ENCODE measurements at regions not wholly inside any gene's neighbourhood (a gene's known extent, or its start where the extent isn't known, plus 50 kb on each side); places are given as distances from the start of the nearest gene placed in this dataset.

DNA sequence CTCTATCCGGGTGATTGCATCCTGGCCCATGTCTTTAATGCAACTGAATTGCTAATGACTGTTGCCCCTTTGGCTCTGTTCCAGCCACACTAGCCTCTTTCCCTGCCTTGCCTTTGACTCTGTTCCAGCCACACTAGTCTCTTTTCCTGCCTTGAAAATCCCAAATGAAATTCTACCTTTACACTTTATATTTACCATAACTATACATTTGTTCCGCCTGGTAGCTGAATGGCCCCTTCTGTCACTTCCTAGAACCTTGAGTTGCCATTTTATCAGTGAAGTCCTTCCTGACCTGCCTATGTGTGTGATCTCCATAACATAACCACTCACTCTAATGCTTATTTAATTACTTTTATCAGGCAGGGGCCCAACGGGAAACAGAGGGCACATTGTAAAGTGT is 1120.4 kb upstream of the WWC1 start:
- TF ChIP-seq, protein P1, sequence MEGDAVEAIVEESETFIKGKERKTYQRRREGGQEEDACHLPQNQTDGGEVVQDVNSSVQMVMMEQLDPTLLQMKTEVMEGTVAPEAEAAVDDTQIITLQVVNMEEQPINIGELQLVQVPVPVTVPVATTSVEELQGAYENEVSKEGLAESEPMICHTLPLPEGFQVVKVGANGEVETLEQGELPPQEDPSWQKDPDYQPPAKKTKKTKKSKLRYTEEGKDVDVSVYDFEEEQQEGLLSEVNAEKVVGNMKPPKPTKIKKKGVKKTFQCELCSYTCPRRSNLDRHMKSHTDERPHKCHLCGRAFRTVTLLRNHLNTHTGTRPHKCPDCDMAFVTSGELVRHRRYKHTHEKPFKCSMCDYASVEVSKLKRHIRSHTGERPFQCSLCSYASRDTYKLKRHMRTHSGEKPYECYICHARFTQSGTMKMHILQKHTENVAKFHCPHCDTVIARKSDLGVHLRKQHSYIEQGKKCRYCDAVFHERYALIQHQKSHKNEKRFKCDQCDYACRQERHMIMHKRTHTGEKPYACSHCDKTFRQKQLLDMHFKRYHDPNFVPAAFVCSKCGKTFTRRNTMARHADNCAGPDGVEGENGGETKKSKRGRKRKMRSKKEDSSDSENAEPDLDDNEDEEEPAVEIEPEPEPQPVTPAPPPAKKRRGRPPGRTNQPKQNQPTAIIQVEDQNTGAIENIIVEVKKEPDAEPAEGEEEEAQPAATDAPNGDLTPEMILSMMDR (IDR thresholded peaks at IDR 0.05; ENCODE audit: borderline replicate concordance, insufficient read depth, low read depth, low read length), result no peak
- H3K4me3 ChIP-seq (ENCODE audit: low read depth, low read length), result no peak overlapping the region

DNA sequence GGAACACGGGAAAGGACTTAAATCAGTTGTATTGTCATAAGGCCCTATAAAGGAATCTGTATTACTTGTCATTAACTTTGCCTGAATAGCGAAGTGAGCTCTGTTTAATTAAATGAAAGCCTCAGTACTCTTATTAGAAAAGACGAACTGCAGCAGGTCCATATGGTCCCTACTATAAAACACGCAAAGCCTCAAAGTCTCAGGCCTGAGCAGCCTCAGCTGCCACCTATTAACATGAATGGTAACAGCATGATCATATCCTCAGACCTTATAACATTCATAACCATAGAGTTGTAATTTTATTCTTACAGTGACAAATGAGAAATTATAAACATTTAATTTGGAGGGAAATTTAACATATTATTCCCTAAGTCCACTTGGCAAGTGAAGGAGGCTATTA is 1113.7 kb upstream of the WWC1 start:
- H3K4me3 ChIP-seq (ENCODE audit: low read depth, low read length), result no peak overlapping the region
- TF ChIP-seq, protein P1 (IDR thresholded peaks at IDR 0.05; ENCODE audit: borderline replicate concordance, insufficient read depth, low read depth, low read length), result no peak

DNA sequence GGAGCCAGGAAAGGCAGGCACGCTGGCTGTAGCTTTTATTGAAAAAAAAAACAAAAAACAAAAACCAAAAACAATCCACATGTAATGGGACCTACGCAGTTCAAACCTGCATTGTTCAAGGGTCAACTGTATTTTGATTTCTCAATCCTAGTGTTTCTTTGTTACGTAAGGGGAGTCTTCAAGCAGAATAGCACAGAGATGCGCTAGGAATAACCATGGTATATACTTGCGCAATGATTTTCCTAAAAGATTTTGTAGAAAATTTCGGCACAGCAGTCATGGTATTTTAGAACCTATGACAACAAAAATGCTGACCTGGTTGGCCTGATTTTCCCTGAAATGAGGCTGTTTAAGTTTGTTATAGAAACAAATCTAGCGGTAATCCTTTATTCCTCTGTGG is 1110.5 kb upstream of the WWC1 start:
- TF ChIP-seq, protein P1 (IDR thresholded peaks at IDR 0.05; ENCODE audit: borderline replicate concordance, insufficient read depth, low read depth, low read length), result no peak
- no peak overlapping the region for H3K4me3 ChIP-seq (ENCODE audit: low read depth, low read length)

DNA sequence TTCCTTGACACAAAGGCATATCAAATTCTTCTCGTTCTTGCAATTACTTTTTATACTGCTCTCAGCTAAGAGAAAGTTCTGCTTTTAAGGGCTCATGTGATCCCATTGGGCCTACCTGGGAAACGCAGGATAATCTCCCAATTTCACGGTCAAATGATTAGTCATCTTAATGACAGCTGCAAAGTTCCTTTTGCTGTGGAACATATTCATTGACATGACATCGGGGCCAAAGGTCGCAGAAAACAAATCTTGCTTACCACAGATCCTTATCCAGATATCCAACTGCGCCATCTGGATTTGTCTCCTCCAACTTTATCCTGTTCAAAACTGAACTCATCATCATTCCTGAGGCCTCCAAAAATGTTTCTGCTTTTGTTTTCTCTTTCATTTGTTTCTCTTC is 1085.6 kb upstream of the WWC1 start:
- H3K4me3 ChIP-seq (ENCODE audit: low read depth, low read length), result no peak overlapping the region
- TF ChIP-seq, protein P1 (IDR thresholded peaks at IDR 0.05; ENCODE audit: borderline replicate concordance, insufficient read depth, low read depth, low read length), result no peak

DNA sequence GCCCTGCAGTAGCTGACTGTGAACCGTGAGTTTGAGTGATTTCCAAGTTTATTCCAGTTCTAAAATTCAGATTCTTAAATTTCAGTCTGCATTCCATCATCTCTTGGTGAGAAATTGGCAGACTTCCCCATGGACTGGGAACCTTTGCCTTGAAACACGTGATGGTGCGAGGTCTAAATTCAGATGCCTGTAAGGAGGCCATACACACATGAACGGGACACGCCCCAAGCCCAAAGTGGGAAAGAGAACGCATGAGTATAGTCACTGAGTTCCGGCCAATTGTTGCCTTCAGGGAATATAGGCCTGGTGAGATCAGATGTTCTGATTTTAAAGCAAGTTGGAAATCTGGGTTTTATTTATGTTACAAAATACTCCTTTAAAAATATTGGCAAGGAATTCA is 1084.4 kb upstream of the WWC1 start:
- TF ChIP-seq, protein P1 (IDR thresholded peaks at IDR 0.05; ENCODE audit: borderline replicate concordance, insufficient read depth, low read depth, low read length), result no peak
- H3K4me3 ChIP-seq (ENCODE audit: low read depth, low read length), result no peak overlapping the region

DNA sequence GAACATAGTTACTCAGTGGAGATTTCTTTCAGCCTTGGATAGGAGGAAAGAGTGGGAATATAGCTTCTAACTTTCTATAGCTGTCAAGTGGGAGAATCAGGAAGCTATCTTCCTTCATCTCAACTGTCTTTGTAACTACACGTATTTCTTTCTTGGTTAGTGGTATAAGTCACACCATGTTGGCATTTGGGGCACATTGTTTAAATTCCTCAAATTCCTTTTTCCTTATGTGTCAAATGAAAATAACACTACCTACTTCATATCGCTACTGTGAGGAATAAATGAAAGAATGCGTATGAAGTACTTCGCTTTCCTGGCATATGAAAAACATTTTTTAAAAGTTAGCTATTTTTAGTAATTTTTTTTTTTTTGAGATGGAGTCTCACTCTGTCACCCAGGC is 1082.5 kb upstream of the WWC1 start:
- no peak overlapping the region for H3K4me3 ChIP-seq (ENCODE audit: low read depth, low read length)
- TF ChIP-seq, protein P1 (IDR thresholded peaks at IDR 0.05; ENCODE audit: borderline replicate concordance, insufficient read depth, low read depth, low read length), result no peak

DNA sequence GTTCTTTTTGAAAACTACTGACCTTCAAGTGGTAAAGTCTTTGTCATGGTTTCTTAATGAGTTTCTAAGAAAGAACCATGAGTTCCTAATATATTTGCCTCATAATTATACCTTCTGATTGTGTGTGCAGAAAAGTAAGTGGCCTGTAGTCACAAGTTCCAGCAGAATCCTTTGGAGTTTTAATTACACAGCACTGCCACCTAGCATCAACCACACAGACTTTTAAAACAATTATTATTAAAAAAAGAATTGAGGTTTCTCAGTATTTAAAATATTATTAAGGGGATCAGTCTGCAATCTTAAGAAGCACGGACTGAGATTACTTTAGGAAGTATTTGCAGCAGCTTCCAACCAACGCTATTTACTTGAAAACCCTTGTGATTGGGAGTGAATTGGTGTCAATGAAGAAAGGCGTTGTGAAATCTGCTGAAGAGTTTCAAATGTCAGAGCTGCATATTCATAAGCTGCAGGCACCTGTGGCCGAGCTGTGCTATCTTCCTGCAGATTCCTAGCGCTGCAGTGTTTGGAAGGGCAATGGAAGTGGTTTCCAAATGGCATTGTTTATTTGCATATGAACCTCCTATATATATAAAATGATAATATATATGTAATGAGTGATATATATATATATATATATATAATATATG is 1074.2 kb upstream of the WWC1 start:
- no peak overlapping the region for H3K4me3 ChIP-seq (ENCODE audit: low read depth, low read length)
- TF ChIP-seq, protein P1 (IDR thresholded peaks at IDR 0.05; ENCODE audit: borderline replicate concordance, insufficient read depth, low read depth, low read length), result no peak

Data from GM12875 (cell line).